K562 (cell line): ENCODE measurements at regions not wholly inside any gene's neighbourhood (a gene's known extent, or its start where the extent isn't known, plus 50 kb on each side); places are given as distances from the start of the nearest gene placed in this dataset.

Experiments used
- ATAC-seq: fragments of 200-7000 bp; cut with Tn5 transposase; 3 replicates; pipeline ENCODE4 v1.9.1; 2020; ENCODE audit warnings: moderate library complexity
- BruUV-seq: library from RNA; stranded (reverse); fragments of 400-500 nt; replicated peaks from 2 replicates; lab custom pipeline; 2021; lab: Mats Ljungman, UMichigan
- CTCF ChIA-PET: fragments of 300-600 bp; formaldehyde crosslinking; extraction: SDS; loops from one replicate; lab custom pipeline; 2021; ENCODE audit warnings: low intra/inter-chr PET ratio; lab: Yijun Ruan, JAX
- POLR2A ChIA-PET: fragments of 300-600, 350-650 bp; sonication (Branson Sonifier 250); formaldehyde crosslinking; extraction: SDS; loops from one replicate; lab custom pipeline; 2021; ENCODE audit warnings: antibody characterized with exemption, inconsistent platforms; lab: Yijun Ruan, JAX
- DNase-seq, 4 experiments: peaks; one replicate each; pipeline versions ENCODE4 v3.0.0 to v3.0.0-alpha.2; 2011 to 2018; ENCODE audit warnings: low spot score in 3 of 4, mixed read lengths in 3 of 4; ENCODE audit errors: extremely low read depth in 1 of 4
- FAIRE-seq: peaks from 2 replicates; lab custom pipeline; 2011; peaks lifted over from hg19 to GRCh38; lab: Jason Lieb, UNC
- H2AFZ ChIP-seq: 2 replicates; pipeline ENCODE4 v1.6.0; 2011; ENCODE audit warnings: low read depth, low read length, control low read depth, inconsistent platforms
- H3K27ac ChIP-seq: fragments of 200-600 bp; 3 replicates; pipeline ENCODE4 v1.8.0; 2011; ENCODE audit warnings: low read depth, mild to moderate bottlenecking, control low read depth, inconsistent platforms, low read length, moderate library complexity, mixed read lengths; ENCODE audit errors: extremely low read depth
- H3K27me3 ChIP-seq, 2 experiments: fragments of 300-600 bp in 1 of 2; 2 replicates in 1 of 2; 3 replicates in 1 of 2; pipeline versions ENCODE4 v1.6.0 to v1.8.0; 2011; ENCODE audit warnings: inconsistent platforms in 2 of 2, low read length in 2 of 2, mild to moderate bottlenecking in 1 of 2, mixed read lengths in 1 of 2, moderate library complexity in 1 of 2; ENCODE audit not compliant: control insufficient read depth in 2 of 2, insufficient read depth in 2 of 2
- H3K36me3 ChIP-seq: fragments of 300-600 bp; 3 replicates; pipeline ENCODE4 v1.8.0; 2011; ENCODE audit warnings: mild to moderate bottlenecking, low read length, inconsistent platforms; ENCODE audit not compliant: control insufficient read depth, insufficient read depth
- H3K4me1 ChIP-seq, 2 experiments: fragments of 200-600 bp in 1 of 2; replicated peaks in 1 of 2; 2 replicates in 1 of 2; 3 replicates in 1 of 2; pipeline versions ENCODE4 v1.5.1 to v1.8.0; 2011; ENCODE audit warnings: inconsistent platforms in 2 of 2, low read length in 2 of 2, mild to moderate bottlenecking in 1 of 2, mixed read lengths in 1 of 2, moderate library complexity in 1 of 2; ENCODE audit not compliant: control insufficient read depth in 2 of 2, insufficient read depth in 2 of 2
- H3K4me2 ChIP-seq: 2 replicates; pipeline ENCODE4 v1.6.1; 2011; ENCODE audit warnings: low read length, control low read depth, inconsistent platforms, mixed read lengths; ENCODE audit not compliant: insufficient read depth
- H3K4me3 ChIP-seq: fragments of 200-600 bp; sonication (generic), shearing (Covaris generic); 2 replicates; pipeline ENCODE4 v1.5.1; 2016; ENCODE audit warnings: control low read depth, inconsistent platforms
- H3K79me2 ChIP-seq: fragments of 200-600 bp; 3 replicates; pipeline ENCODE4 v1.8.0; 2011; ENCODE audit warnings: low read length, inconsistent platforms; ENCODE audit not compliant: control insufficient read depth, insufficient read depth
- H3K9ac ChIP-seq, 2 experiments: 2 replicates each; pipeline versions ENCODE4 v1.6.0 to v1.6.1; 2011; ENCODE audit warnings: low read depth in 2 of 2, low read length in 2 of 2, control low read depth in 1 of 2, inconsistent platforms in 1 of 2, mild to moderate bottlenecking in 1 of 2, mixed read lengths in 1 of 2; ENCODE audit not compliant: insufficient read depth in 1 of 2
- H3K9me1 ChIP-seq: one replicate; pipeline ENCODE4 v1.6.0; 2011; ENCODE audit warnings: inconsistent platforms, mild to moderate bottlenecking, low read length, moderate library complexity; ENCODE audit not compliant: control insufficient read depth, insufficient read depth
- H3K9me3 ChIP-seq: replicated peaks from 2 replicates; pipeline ENCODE4 v1.5.1; 2011; ENCODE audit warnings: low read depth, low read length, inconsistent platforms; ENCODE audit not compliant: control insufficient read depth, insufficient read depth
- H4K20me1 ChIP-seq: replicated peaks from 2 replicates; pipeline ENCODE4 v1.6.1; 2011; ENCODE audit warnings: low read length, inconsistent platforms, mixed read lengths; ENCODE audit not compliant: control insufficient read depth, insufficient read depth
- ATF1 ChIP-seq, 2 experiments: fragments of 450-650 bp in 1 of 2; IDR thresholded peaks; 2 replicates each; pipeline ENCODE4 v1.6.1; 2016; ENCODE audit warnings: missing compliant biosample characterization in 1 of 2, missing genetic modification characterization in 1 of 2
- BCL6 ChIP-seq: fragments of 250-450 bp; sonication (Bioruptor Pico); IDR thresholded peaks from 2 replicates; pipeline ENCODE4 v1.4.0; 2020
- GTF2E2 ChIP-seq: fragments of 200-800 bp; sonication (Bioruptor generic); IDR thresholded peaks from 2 replicates; pipeline ENCODE4 v1.6.1; 2016; ENCODE audit warnings: missing genetic modification characterization, missing compliant biosample characterization
- HMGXB4 ChIP-seq: sonication (generic); formaldehyde crosslinking; IDR thresholded peaks from 2 replicates; pipeline ENCODE4 v1.8.1; 2023; ENCODE audit warnings: mild to moderate bottlenecking, missing genetic modification reagents
- MIER1 ChIP-seq: fragments of 450-650 bp; IDR thresholded peaks from 2 replicates; pipeline ENCODE4 v1.6.1; 2016; ENCODE audit warnings: antibody characterized with exemption, mild to moderate bottlenecking, low read depth
- NKRF ChIP-seq: fragments of 450-650 bp; IDR thresholded peaks from 2 replicates; pipeline ENCODE4 v1.6.1; 2016; ENCODE audit warnings: borderline replicate concordance
- NR0B1 ChIP-seq: fragments of 450-650 bp; IDR thresholded peaks from one replicate; pipeline ENCODE4 v1.6.1; 2018; ENCODE audit warnings: mild to moderate bottlenecking, moderate library complexity; ENCODE audit not compliant: partially characterized antibody
- TCF7 ChIP-seq: sonication (generic); IDR thresholded peaks from 2 replicates; pipeline ENCODE4 v1.6.1; 2016; ENCODE audit warnings: antibody characterized with exemption, borderline replicate concordance
- U2AF2 ChIP-seq: fragments of 200-400 bp; formaldehyde crosslinking; optimal IDR thresholded peaks from 2 replicates; pipeline ENCODE3; 2017; ENCODE audit warnings: low read depth, mild to moderate bottlenecking, low read length
- ZBTB34 ChIP-seq: fragments of 250-450 bp; sonication (Bioruptor Pico); IDR thresholded peaks from 2 replicates; pipeline ENCODE4 v1.8.0; 2021; ENCODE audit warnings: mild to moderate bottlenecking, moderate library complexity
- ZNF184 ChIP-seq: sonication (generic); formaldehyde crosslinking; IDR thresholded peaks from 2 replicates; pipeline ENCODE4 v1.5.0; 2020; ENCODE audit warnings: missing genetic modification reagents
- ZNF3 ChIP-seq: fragments of 250-450 bp; sonication (Bioruptor Pico); IDR thresholded peaks from 2 replicates; pipeline ENCODE4 v1.5.0; 2021; ENCODE audit warnings: mild to moderate bottlenecking, moderate library complexity
- ZNF655 ChIP-seq: fragments of 250-450 bp; sonication (Bioruptor Pico); IDR thresholded peaks from 2 replicates; pipeline ENCODE4 v1.5.0; 2021
- ZNF717 ChIP-seq: fragments of 250-450 bp; sonication (Bioruptor Pico); IDR thresholded peaks from 2 replicates; pipeline ENCODE4 v1.5.0; 2021
- WGBS: fragments of 100-300 bp; shearing (Covaris generic); methylation state at CpG from one replicate; pipeline ENCODE4 v1.1.6; 2016; ENCODE audit warnings: low coverage, mixed read lengths; ENCODE audit not compliant: insufficient coverage; ENCODE audit errors: missing lambda C conversion rate; 5-methylcytosine and 5-hydroxymethylcytosine counted together
- in situ Hi-C: fragments of 300-500 bp; cut with MboI; formaldehyde crosslinking; loops from 4 replicates; pipeline ENCODE4 v1.15.0; 2018; ENCODE audit warnings: inconsistent platforms, mixed read lengths
- intact Hi-C: fragments of 100-400 bp; cut with micrococcal nuclease; formaldehyde crosslinking; loops from 2 replicates; pipeline ENCODE4 v1.14.2; 2022

GRCh38 chr2:150938527-150938926 is 323.1 kb downstream of the RBM43 start:
- BruUV-seq = no TSS peak
- WGBS = 0% methylated on average over 4 of the region's 4 CpGs
- FAIRE-seq = no peak
- ChIA-PET CTCF (no interaction called here), POLR2A (no interaction called here)
- Histone ChIP-seq H3K27ac (no peak overlapping the region), H3K27me3 (no peaks in the 10 kb centered on the region), H3K4me1 (no peaks in the 10 kb centered on the region), H3K36me3 (no peaks in the 10 kb centered on the region), H3K4me2 (no peak overlapping the region), H3K9me3 (no peaks in the 10 kb centered on the region; the same call in 1 of the 2 replicates), H3K9ac (no peak overlapping the region), H3K9me1 (no peaks in the 10 kb centered on the region), H3K79me2 (no peaks in the 10 kb centered on the region), H3K4me3 (no peak overlapping the region), H4K20me1 (no peaks in the 10 kb centered on the region), H2AFZ (no peak overlapping the region)
- intact Hi-C loops (no loop called here), in situ Hi-C loops (no loop called here)
- ATAC-seq = no peak
- no peak for DNase-seq
- TF ChIP-seq GTF2E2 (tag) = no peak
- no peak for TF ChIP-seq ZNF184 (CRISPR knock-in tag)
- TF ChIP-seq ZBTB34 = no peak
- TF ChIP-seq HMGXB4 = no peak
- TF ChIP-seq NR0B1 = no peak
- no peak for TF ChIP-seq ZNF655 (CRISPR knock-in tag)
- TF ChIP-seq U2AF2 = no peak
- no peak for TF ChIP-seq NKRF
- no peak for TF ChIP-seq ZNF717 (CRISPR knock-in tag)
- TF ChIP-seq TCF7 = no peak
- no peak for TF ChIP-seq ZNF3 (CRISPR knock-in tag)
- no peak for TF ChIP-seq ATF1 (CRISPR knock-in tag; IDR thresholded peaks at IDR 0.05)
- no peak for TF ChIP-seq ATF1 (tag; IDR thresholded peaks at IDR 0.05)
- no peak for TF ChIP-seq MIER1
- TF ChIP-seq BCL6 = no peak
